CD4-positive, alpha-beta T cell treated with Interleukin-6 for 4 hours (primary cell): ENCODE measurements at regions not wholly inside any gene's neighbourhood (a gene's known extent, or its start where the extent isn't known, plus 50 kb on each side); places are given as distances from the start of the nearest gene placed in this dataset.

Experiments used
- DNase-seq: peaks from one replicate; pipeline ENCODE4 v3.0.0-alpha.2; 2020; ENCODE audit warnings: mixed read lengths

- no peak for DNase-seq
These were observed 104.0 kb downstream of the CYRIA start for GRCh38 chr2:16561676-16562075.

DNA sequence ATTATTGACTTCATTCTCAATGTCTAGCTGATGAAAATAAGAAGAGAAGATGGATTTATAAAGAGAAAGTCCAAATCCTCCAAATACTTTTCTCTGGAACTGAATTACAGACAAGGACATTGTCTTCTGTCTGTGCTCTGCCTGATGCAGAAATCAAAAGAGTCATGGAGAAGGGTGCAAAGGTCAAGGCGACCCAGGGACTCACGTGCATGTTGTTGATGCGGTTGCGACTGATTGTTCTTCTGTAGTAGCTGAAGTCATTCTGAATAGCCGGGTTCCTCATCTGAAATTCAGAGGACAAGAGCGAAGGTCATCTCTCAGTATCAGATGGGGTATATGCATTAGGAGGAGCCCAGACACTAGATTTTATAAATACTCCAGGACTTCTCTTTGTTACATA, 104.4 kb downstream of the CYRIA start:
- DNase-seq, result no peak

DNA sequence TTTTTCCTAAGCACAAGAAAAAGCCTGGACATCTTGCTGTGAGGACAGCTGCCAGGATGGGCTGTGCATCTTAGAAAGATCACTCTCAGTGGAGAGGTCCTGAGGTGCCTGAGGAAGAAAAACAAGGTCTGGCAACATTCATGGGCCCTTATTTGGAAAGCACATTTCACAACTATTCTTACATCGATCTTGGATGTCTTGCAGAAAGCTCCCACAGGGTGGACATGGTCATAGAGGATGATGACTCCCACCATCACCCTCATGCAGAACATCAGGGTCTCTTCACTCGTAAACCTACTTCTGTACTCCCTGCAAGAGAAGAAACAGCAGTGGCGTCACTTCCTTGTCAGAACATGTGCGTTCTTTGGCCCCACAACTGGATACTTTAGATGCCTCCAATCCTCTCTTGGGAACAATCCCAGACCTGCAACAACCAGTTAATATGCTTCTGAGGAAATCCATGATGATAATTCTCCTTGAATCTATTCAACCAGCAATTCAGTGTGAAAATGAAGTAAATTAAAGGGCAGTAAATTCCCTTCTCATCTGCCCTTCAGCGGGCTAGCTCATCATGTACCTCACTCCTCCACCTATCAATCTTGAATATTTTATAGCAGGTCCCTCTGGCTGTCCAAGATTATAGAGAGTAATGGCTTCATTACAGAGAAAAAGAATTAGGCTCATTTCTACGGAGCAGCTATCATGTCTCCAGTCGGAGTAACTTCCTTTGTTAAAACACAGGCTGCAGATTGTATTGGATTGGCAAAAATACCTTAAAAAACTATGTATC, 106.2 kb downstream of the CYRIA start:
- DNase-seq, result no peak

- no peak for DNase-seq
These were observed 111.5 kb downstream of the CYRIA start for GRCh38 chr2:16554060-16554583.

GRCh38 chr2:16553226-16553625, 112.4 kb downstream of the CYRIA start:
- peak; percentile 8 for DNase-seq

GRCh38 chr2:16552202-16552601, 113.4 kb downstream of the CYRIA start:
- no peak for DNase-seq

GRCh38 chr2:16548036-16548435, 117.6 kb downstream of the CYRIA start:
- DNase-seq, result no peak

GRCh38 chr2:16546128-16546754, 119.4 kb downstream of the CYRIA start:
- DNase-seq, result no peak

DNA sequence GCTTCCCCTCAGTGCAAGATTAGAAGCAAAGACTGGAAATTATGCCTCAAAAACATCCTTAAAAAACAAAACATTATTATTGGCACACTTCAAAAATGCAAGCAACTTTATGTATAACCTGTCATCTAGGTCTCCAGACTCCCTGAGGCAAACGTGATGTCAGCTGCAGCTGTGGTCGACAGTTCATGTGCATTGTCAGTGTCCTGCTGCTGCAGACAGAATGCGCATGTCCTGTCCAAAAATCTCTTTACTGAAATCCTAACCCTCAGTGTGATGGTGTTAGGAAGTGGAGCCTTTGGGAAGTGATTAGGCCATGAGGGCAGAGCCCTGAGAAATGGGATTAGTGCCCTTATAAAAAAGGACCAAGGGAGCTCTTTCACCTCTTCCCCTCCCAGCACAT, 126.9 kb downstream of the CYRIA start:
- DNase-seq, result no peak

- DNase-seq, result no peak
These were observed 128.3 kb downstream of the CYRIA start for GRCh38 chr2:16537347-16537746.

- no peak for DNase-seq
These were observed 139.4 kb downstream of the CYRIA start for GRCh38 chr2:16526193-16526592.

DNA sequence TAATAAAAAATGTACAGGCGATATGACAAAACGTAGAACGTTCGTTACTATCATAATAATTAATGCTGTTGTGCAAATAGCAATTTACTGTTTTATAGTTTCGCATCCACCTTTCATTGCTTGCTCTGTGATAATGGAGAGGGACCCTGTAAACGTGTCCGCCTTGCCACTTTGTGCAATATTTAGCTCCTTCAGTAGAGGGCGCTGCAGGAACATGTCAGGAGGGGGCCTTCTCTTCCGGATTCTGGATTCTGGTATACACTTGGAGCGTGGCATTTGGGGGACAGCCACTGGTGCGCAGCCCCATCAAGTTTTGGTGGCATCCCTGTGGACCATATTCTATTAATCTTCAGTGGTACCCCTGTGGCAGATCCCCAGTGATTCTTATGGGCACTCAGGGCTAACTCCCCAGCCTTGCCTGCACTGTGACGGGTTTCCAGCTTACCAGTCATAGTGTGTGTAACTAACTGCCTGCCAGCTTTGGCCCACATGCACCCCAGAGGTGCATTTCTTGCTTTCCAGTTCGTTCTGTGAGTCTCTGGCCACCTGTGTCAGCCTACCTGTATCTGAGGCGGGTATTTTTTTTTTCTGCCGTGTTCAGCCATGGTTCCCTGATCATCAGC, 140.3 kb downstream of the CYRIA start:
- DNase-seq, result no peak

GRCh38 chr2:16523711-16524110, 141.9 kb downstream of the CYRIA start:
- DNase-seq, result no peak

DNA sequence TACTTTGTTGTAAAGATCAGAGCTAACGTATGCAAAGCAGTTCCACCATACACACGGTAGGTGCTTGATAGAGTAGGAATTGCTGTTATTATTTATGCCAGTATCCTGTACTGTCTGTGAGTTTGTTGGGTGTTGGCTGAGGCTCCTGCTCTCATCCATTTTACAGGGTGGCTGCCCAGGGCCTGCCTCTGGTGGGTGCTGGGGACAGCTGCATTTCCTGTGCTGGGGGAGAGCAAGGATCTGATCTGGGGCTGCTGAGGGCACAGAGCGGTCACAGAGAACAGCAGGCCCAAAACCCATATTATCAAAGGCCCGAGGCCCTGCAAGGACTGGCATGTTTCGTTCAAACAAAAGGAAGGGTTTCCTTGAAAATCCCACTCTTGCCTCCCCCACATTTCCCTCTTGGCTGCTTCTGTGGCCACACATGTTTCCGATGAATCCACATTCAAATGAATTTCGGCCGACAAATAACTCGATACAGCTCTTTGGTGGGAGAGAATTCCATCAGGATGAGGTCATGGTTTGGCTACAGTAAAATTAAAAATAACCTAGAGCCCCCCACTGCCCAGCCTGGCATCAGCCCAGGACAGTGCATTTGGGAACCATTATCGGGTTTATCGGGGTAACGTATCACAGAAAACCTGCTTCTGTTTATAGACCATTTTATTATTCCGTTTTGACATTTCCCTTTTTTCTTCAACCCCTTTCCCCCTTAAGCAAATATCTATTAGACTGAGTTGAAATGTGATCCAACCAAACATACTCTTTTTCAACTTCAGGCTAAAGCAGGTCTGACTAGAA, 143.4 kb downstream of the CYRIA start:
- no peak for DNase-seq

- DNase-seq, result no peak
These were observed 144.7 kb downstream of the CYRIA start for GRCh38 chr2:16520891-16521290.

- no peak for DNase-seq
These were observed 149.9 kb downstream of the CYRIA start for GRCh38 chr2:16515696-16516095.

DNA sequence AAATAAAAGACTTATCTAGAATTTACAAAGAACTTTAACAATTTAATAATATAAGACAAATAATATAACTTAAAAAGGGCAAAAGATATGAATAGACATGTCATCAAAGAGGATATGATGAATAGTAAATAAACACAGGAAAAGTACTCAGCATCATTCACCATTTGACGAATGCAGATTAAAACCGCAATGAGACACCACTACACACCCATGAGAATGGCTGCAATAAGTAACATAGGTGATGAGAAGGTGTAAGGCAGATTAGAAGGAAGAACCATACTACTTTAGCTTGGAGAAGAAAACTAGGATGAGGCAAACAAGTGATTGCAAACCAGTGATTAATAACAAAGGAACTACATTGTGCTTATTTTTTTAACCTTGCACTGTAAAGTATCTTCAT, 152.0 kb downstream of the CYRIA start:
- no peak for DNase-seq

DNA sequence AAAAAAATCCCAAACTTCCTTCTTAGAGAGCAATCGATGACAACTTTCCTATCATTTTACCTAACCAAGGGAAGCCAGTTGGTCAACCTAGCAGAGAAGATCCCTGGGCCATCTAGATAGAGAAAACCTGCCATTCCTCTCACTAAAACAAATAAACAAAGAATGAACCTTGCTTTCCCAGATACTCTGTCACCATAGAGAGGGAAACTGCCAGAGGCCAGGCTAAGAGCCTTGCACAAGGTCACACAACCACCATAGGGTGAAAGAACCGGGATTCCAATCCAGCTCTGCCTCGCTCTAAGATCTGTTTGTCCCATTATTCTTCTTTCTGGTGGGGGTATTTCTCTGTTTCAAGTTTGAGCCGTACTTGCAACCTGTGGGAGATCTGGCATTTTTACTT, 154.6 kb downstream of the CYRIA start:
- no peak for DNase-seq

- DNase-seq, result no peak
These were observed 156.6 kb downstream of the CYRIA start for GRCh38 chr2:16509042-16509441.

DNA sequence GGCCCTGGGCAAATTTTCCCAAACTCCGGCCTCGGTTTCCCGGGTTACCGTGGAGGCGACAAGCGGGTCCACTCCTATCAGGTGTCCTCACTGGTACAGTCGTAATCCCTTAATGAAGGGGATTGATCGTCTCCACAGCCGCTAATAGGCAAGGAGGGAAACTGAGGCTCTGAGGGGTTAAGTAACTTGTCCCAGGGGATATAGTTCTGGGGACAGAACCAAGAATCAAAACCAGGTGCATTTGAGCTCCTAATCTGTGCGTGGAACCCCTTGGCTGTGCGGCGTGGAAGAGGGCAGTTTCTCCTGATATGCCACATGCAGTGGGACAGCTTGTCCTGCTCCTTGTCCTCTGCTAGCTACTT, 157.2 kb downstream of the CYRIA start:
- no peak for DNase-seq

DNA sequence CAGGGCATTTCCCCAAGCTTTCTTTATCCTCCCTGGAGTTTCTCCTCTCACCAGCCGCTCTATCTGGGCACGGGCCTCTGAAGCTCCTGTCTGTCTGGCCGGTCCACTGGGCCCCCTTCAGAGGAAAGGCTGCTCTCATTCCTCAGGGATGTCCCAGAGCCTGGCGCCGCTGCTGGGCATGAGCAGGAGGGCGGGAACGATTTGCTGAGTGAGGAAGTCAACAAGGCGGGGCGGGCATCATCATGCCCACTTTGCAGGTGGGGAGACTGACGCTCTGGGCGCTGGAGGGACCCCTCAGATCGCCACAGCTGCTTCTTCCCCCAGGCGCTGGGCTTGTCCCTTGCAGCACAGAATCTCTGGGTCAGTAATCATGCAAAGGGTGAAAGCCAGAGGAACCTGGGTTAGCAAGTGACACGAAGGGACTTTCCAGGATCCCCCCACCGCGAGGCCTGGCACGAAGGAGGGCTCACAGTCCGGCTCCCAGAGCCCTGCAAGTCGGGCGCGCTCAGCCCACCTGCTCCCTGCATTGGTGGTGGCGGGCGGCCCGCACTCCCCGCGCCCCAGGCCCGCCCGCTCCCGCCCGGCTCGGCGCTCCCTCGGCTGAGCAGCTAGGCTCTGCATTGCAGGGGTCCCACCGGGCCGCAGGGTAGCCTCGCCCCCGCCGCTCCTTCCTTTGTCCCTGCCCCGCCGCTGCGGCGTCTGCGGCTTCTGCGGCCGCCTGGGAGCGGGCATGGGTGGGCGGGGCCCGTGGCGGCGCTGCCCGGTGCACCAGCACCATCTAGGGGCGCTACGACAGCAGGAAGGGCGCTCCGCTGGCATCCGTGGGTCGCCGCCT, 157.8 kb downstream of the CYRIA start:
- DNase-seq, result no peak

- no peak for DNase-seq
These were observed 159.3 kb downstream of the CYRIA start for GRCh38 chr2:16506366-16506765.
